SU-DHL-6 (cell line): ENCODE measurements at regions not wholly inside any gene's neighbourhood (a gene's known extent, or its start where the extent isn't known, plus 50 kb on each side); places are given as distances from the start of the nearest gene placed in this dataset.

ENCODE experiments used
- H2AFZ ChIP-seq: fragments of 200-600 bp; sonication (generic); 2 replicates; pipeline ENCODE4 v1.6.1; 2014; ENCODE audit warnings: low read depth, mild to moderate bottlenecking, moderate library complexity, mixed read lengths, antibody characterized with exemption, low read length; ENCODE audit not compliant: severe bottlenecking
- H3F3A ChIP-seq: fragments of 200-600 bp; shearing (Covaris generic); 2 replicates; pipeline ENCODE4 v1.6.0; 2016; ENCODE audit warnings: antibody characterized with exemption, mild to moderate bottlenecking; ENCODE audit not compliant: insufficient read depth
- H3K27ac ChIP-seq: fragments of 200-600 bp; sonication (generic); 2 replicates; pipeline ENCODE4 v1.5.1; 2016; ENCODE audit warnings: low read depth, mild to moderate bottlenecking, low read length, moderate library complexity, mixed read lengths
- H3K27me3 ChIP-seq: fragments of 200-600 bp; sonication (generic), shearing (Covaris generic); 2 replicates; pipeline ENCODE4 v1.6.0; 2014; ENCODE audit warnings: mild to moderate bottlenecking, low read length
- H3K36me3 ChIP-seq: fragments of 200-600 bp; sonication (generic); 2 replicates; pipeline ENCODE4 v1.6.1; 2014; ENCODE audit warnings: mild to moderate bottlenecking, low read length, mixed read lengths
- H3K4me2 ChIP-seq: fragments of 300-600, 200-600 bp; shearing (Covaris generic), sonication (generic); 2 replicates; pipeline ENCODE4 v1.6.0; 2014; ENCODE audit warnings: low read length, low read depth, mild to moderate bottlenecking; ENCODE audit not compliant: poor library complexity, severe bottlenecking
- H3K4me3 ChIP-seq: fragments of 200-600 bp; sonication (generic); 2 replicates; pipeline ENCODE4 v1.5.1; 2014; ENCODE audit warnings: antibody characterized with exemption, low read length, mild to moderate bottlenecking, mixed read lengths; ENCODE audit not compliant: insufficient read depth, poor library complexity, severe bottlenecking
- H3K79me2 ChIP-seq: fragments of 200-600 bp; sonication (generic); 2 replicates; pipeline ENCODE4 v1.6.1; 2014; ENCODE audit warnings: mild to moderate bottlenecking, low read length, moderate library complexity; ENCODE audit not compliant: insufficient read depth
- H3K9ac ChIP-seq: fragments of 200-600 bp; sonication (generic); 2 replicates; pipeline ENCODE4 v1.7.0; 2014; ENCODE audit warnings: mild to moderate bottlenecking, low read length
- H3K9me2 ChIP-seq: fragments of 200-600 bp; sonication (generic); replicated peaks from 2 replicates; pipeline ENCODE4 v1.6.1; 2014; ENCODE audit warnings: low read length; ENCODE audit not compliant: insufficient read depth
- H3K9me3 ChIP-seq: fragments of 200-600 bp; sonication (generic); 2 replicates; pipeline ENCODE4 v1.6.1; 2014; ENCODE audit warnings: low read length, mixed read lengths; ENCODE audit not compliant: insufficient read depth
- H4K20me1 ChIP-seq: fragments of 200-600 bp; sonication (generic); 2 replicates; pipeline ENCODE4 v1.6.1; 2014; ENCODE audit warnings: low read depth, mild to moderate bottlenecking, antibody characterized with exemption, low read length, moderate library complexity, mixed read lengths
- EZH2phosphoT487 ChIP-seq: fragments of 200-600 bp; sonication (generic), shearing (Covaris generic); conservative IDR thresholded peaks from 2 replicates; pipeline ENCODE4 v1.6.1; 2018; ENCODE audit warnings: mild to moderate bottlenecking, antibody characterized with exemption, low read length, moderate library complexity, mixed read lengths
- TF ChIP-seq, protein P1 (sequence below): fragments of 200-600 bp; sonication (generic); IDR thresholded peaks from one replicate; pipeline ENCODE4 v1.5.1; 2017; ENCODE audit warnings: antibody characterized with exemption, mild to moderate bottlenecking, low read length, moderate library complexity; ENCODE audit not compliant: insufficient read depth, poor library complexity, severe bottlenecking

GRCh38 chr1:98385652-98386051, 275.9 kb upstream of the SNX7 start:
- no peak overlapping the region for H3K27ac ChIP-seq
- no peaks in the 10 kb centered on the region for H4K20me1 ChIP-seq
- H3K9me3 ChIP-seq = no peaks in the 10 kb centered on the region
- H3K9me2 ChIP-seq = no peaks in the 10 kb centered on the region
- no peaks in the 10 kb centered on the region for H3K79me2 ChIP-seq
- H3K9ac ChIP-seq = no peak overlapping the region
- H2AFZ ChIP-seq = no peak overlapping the region
- H3K4me3 ChIP-seq = no peak overlapping the region
- H3F3A ChIP-seq = no peaks in the 10 kb centered on the region
- no peaks in the 10 kb centered on the region for H3K27me3 ChIP-seq
- H3K36me3 ChIP-seq = no peaks in the 10 kb centered on the region
- TF ChIP-seq EZH2phosphoT487 = no peak
- TF ChIP-seq, protein P1, sequence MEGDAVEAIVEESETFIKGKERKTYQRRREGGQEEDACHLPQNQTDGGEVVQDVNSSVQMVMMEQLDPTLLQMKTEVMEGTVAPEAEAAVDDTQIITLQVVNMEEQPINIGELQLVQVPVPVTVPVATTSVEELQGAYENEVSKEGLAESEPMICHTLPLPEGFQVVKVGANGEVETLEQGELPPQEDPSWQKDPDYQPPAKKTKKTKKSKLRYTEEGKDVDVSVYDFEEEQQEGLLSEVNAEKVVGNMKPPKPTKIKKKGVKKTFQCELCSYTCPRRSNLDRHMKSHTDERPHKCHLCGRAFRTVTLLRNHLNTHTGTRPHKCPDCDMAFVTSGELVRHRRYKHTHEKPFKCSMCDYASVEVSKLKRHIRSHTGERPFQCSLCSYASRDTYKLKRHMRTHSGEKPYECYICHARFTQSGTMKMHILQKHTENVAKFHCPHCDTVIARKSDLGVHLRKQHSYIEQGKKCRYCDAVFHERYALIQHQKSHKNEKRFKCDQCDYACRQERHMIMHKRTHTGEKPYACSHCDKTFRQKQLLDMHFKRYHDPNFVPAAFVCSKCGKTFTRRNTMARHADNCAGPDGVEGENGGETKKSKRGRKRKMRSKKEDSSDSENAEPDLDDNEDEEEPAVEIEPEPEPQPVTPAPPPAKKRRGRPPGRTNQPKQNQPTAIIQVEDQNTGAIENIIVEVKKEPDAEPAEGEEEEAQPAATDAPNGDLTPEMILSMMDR = no peak
- H3K4me2 ChIP-seq = no peak overlapping the region

GRCh38 chr1:98384461-98385141, 276.9 kb upstream of the SNX7 start:
- no peaks in the 10 kb centered on the region for H3K27me3 ChIP-seq
- H3K4me3 ChIP-seq = no peak overlapping the region
- no peak overlapping the region for H3K27ac ChIP-seq
- H3K9me2 ChIP-seq = no peaks in the 10 kb centered on the region
- no peaks in the 10 kb centered on the region for H3K36me3 ChIP-seq
- no peaks in the 10 kb centered on the region for H4K20me1 ChIP-seq
- no peak overlapping the region for H3K9ac ChIP-seq
- no peaks in the 10 kb centered on the region for H3K79me2 ChIP-seq
- no peaks in the 10 kb centered on the region for H3K9me3 ChIP-seq
- H2AFZ ChIP-seq = no peak overlapping the region
- TF ChIP-seq EZH2phosphoT487 = no peak
- TF ChIP-seq, protein P1 = no peak
- H3F3A ChIP-seq = no peaks in the 10 kb centered on the region
- H3K4me2 ChIP-seq = no peak overlapping the region

GRCh38 chr1:98382986-98383740, 278.4 kb upstream of the SNX7 start:
- Histone ChIP-seq H3K36me3 (no peaks in the 10 kb centered on the region), H3F3A (no peaks in the 10 kb centered on the region), H3K79me2 (no peaks in the 10 kb centered on the region), H3K9me3 (no peaks in the 10 kb centered on the region), H3K4me2 (no peak overlapping the region), H3K9me2 (no peaks in the 10 kb centered on the region), H4K20me1 (no peaks in the 10 kb centered on the region), H3K27me3 (no peaks in the 10 kb centered on the region), H3K27ac (no peak overlapping the region), H2AFZ (no peak overlapping the region), H3K4me3 (no peak overlapping the region), H3K9ac (no peak overlapping the region)
- no peak for TF ChIP-seq EZH2phosphoT487
- TF ChIP-seq, protein P1 = no peak
